MCF 10A (cell line): ENCODE measurements at regions not wholly inside any gene's neighbourhood (a gene's known extent, or its start where the extent isn't known, plus 50 kb on each side); places are given as distances from the start of the nearest gene placed in this dataset.

Experiments used
- BruUV-seq: library from RNA; stranded (reverse); fragments of 400-500 nt; replicated peaks from 2 replicates; lab custom pipeline; 2021; lab: Mats Ljungman, UMichigan
- CTCF ChIA-PET: fragments of 300-600 bp; sonication (Branson Sonifier 250); formaldehyde crosslinking; extraction: SDS; loops from one replicate; lab custom pipeline; 2021; ENCODE audit warnings: antibody characterized with exemption, inconsistent platforms; lab: Yijun Ruan, JAX
- POLR2A ChIA-PET: fragments of 300-600, 350-650 bp; sonication (Branson Sonifier 250); formaldehyde crosslinking; extraction: SDS; loops from one replicate; lab custom pipeline; 2020; ENCODE audit warnings: antibody characterized with exemption, inconsistent platforms; lab: Yijun Ruan, JAX
- DNase-seq: peaks from one replicate; pipeline ENCODE4 v3.0.0-alpha.2; 2018; ENCODE audit not compliant: unreplicated experiment
- H3K27ac Mint-ChIP-seq: one replicate; pipeline ENCODE4 v1.8.0; 2022; ENCODE audit warnings: mild to moderate bottlenecking, low read depth, mixed read lengths; ENCODE audit not compliant: unreplicated experiment
- H3K27me3 Mint-ChIP-seq: one replicate; pipeline ENCODE4 v1.8.0; 2022; ENCODE audit warnings: mixed read lengths; ENCODE audit not compliant: insufficient read depth, unreplicated experiment
- H3K36me3 Mint-ChIP-seq: one replicate; pipeline ENCODE4 v1.8.0; 2022; ENCODE audit warnings: mild to moderate bottlenecking, moderate library complexity, mixed read lengths; ENCODE audit not compliant: insufficient read depth, unreplicated experiment
- H3K4me1 Mint-ChIP-seq: one replicate; pipeline ENCODE4 v1.8.0; 2022; ENCODE audit warnings: mixed read lengths; ENCODE audit not compliant: insufficient read depth, unreplicated experiment
- H3K4me3 Mint-ChIP-seq: one replicate; pipeline ENCODE4 v1.8.0; 2022; ENCODE audit warnings: mild to moderate bottlenecking, moderate library complexity, mixed read lengths; ENCODE audit not compliant: unreplicated experiment
- H3K9me3 Mint-ChIP-seq: one replicate; pipeline ENCODE4 v1.8.0; 2022; ENCODE audit warnings: mixed read lengths; ENCODE audit not compliant: unreplicated experiment
- CTCF ChIP-seq: fragments of 200-600 bp; IDR thresholded peaks from one replicate; pipeline ENCODE4 v1.8.0; 2022; ENCODE audit warnings: antibody characterized with exemption, mild to moderate bottlenecking; ENCODE audit not compliant: unreplicated experiment
- intact Hi-C: fragments of 100-400 bp; cut with micrococcal nuclease; formaldehyde crosslinking; loops from 2 replicates; pipeline ENCODE4 v1.14.1; 2022

- H3K27ac Mint-ChIP-seq, result no peak overlapping the region
- intact Hi-C loops, result no loop called here
- CTCF ChIA-PET, result interaction anchor here (0.7 to 2.9 kb wide), 3 partner anchors 11 to 54 kb away, joined by 3 to 13 read pairs (median 5); no protein-coding TSS in a partner anchor
These were observed 246.7 kb upstream of the NFIA start for GRCh38 chr1:60835649-60836048.

GRCh38 chr1:60833173-60833572 is 249.2 kb upstream of the NFIA start:
- no TSS peak for BruUV-seq
- CTCF ChIA-PET, result interaction anchor here (2.9 kb wide), 1 partner anchor 15 kb away, joined by 13 read pairs; no protein-coding TSS in a partner anchor
- Mint-ChIP-seq H3K27me3 (peaks cover 81% of the 10 kb centered on the region), H3K4me3 (no peak overlapping the region), H3K4me1 (no peaks in the 10 kb centered on the region), H3K36me3 (no peaks in the 10 kb centered on the region), H3K9me3 (no peaks in the 10 kb centered on the region), H3K27ac (no peak overlapping the region)
- intact Hi-C loops, result no loop called here
- POLR2A ChIA-PET, result no interaction called here
- DNase-seq, result no peak
- TF ChIP-seq CTCF, result no peak

More at GRCh38 chr1:60835649-60836048, 246.7 kb upstream of the NFIA start:
- no peak for TF ChIP-seq CTCF
- BruUV-seq, result no TSS peak
- H3K4me1 Mint-ChIP-seq, result no peaks in the 10 kb centered on the region
- H3K4me3 Mint-ChIP-seq, result no peak overlapping the region
- no peaks in the 10 kb centered on the region for H3K36me3 Mint-ChIP-seq
- peaks cover 85% of the 10 kb centered on the region for H3K27me3 Mint-ChIP-seq
- DNase-seq, result peak; percentile 22
- H3K9me3 Mint-ChIP-seq, result no peaks in the 10 kb centered on the region
- POLR2A ChIA-PET, result no interaction called here

GRCh38 chr1:60832367-60832766 is 250.0 kb upstream of the NFIA start:
- no peak for DNase-seq
- H3K27ac Mint-ChIP-seq, result no peak overlapping the region
- no peaks in the 10 kb centered on the region for H3K4me1 Mint-ChIP-seq
- H3K36me3 Mint-ChIP-seq, result no peaks in the 10 kb centered on the region
- ChIA-PET CTCF (interaction anchor here (0.6 kb wide), 1 partner anchor 25 kb away, joined by 3 read pairs; no protein-coding TSS in a partner anchor), POLR2A (no interaction called here)
- intact Hi-C loops, result no loop called here
- BruUV-seq, result no TSS peak
- H3K27me3 Mint-ChIP-seq, result peaks cover 73% of the 10 kb centered on the region
- no peak for TF ChIP-seq CTCF
- no peaks in the 10 kb centered on the region for H3K9me3 Mint-ChIP-seq
- no peak overlapping the region for H3K4me3 Mint-ChIP-seq

GRCh38 chr1:60831780-60832179 is 250.6 kb upstream of the NFIA start:
- no peaks in the 10 kb centered on the region for H3K36me3 Mint-ChIP-seq
- no peak for DNase-seq
- no TSS peak for BruUV-seq
- H3K27ac Mint-ChIP-seq, result no peak overlapping the region
- CTCF ChIA-PET, result interaction anchor here (0.6 kb wide), 1 partner anchor 25 kb away, joined by 3 read pairs; no protein-coding TSS in a partner anchor
- no peak overlapping the region for H3K4me3 Mint-ChIP-seq
- POLR2A ChIA-PET, result no interaction called here
- TF ChIP-seq CTCF, result no peak
- H3K9me3 Mint-ChIP-seq, result no peaks in the 10 kb centered on the region
- no peaks in the 10 kb centered on the region for H3K4me1 Mint-ChIP-seq
- intact Hi-C loops, result no loop called here
- peaks cover 72% of the 10 kb centered on the region for H3K27me3 Mint-ChIP-seq
